A673 (cell line): ENCODE measurements at regions not wholly inside any gene's neighbourhood (a gene's known extent, or its start where the extent isn't known, plus 50 kb on each side); places are given as distances from the start of the nearest gene placed in this dataset.

ENCODE experiments used
- BruUV-seq: library from RNA; stranded (reverse); fragments of 400-500 nt; replicated peaks from 2 replicates; lab custom pipeline; 2021; lab: Mats Ljungman, UMichigan
- CTCF ChIA-PET: fragments of 300-600 bp; sonication (Branson Sonifier 250); formaldehyde crosslinking; loops from one replicate; lab custom pipeline; 2022; ENCODE audit warnings: antibody characterized with exemption; lab: Charles Lee
- POLR2A ChIA-PET: fragments of 300-600 bp; sonication (Branson Sonifier 250); formaldehyde crosslinking; loops from one replicate; lab custom pipeline; 2022; ENCODE audit warnings: antibody characterized with exemption; ENCODE audit not compliant: low non-redundant PET; lab: Charles Lee
- DNase-seq: peaks from one replicate; pipeline ENCODE4 v3.0.0-alpha.2; 2015; ENCODE audit warnings: low spot score
- H3K27ac ChIP-seq: fragments of 200-600 bp; sonication (generic); 2 replicates; pipeline ENCODE4 v1.5.1; 2016; ENCODE audit warnings: mixed run types, low read depth, mild to moderate bottlenecking, mixed read lengths, antibody characterized with exemption, low read length; ENCODE audit not compliant: poor library complexity, severe bottlenecking
- H3K27me3 ChIP-seq: fragments of 200-600 bp; sonication (generic); replicated peaks from 2 replicates; pipeline ENCODE4 v1.6.1; 2017; ENCODE audit warnings: mixed run types, low read depth, mild to moderate bottlenecking, mixed read lengths, antibody characterized with exemption, low read length; ENCODE audit not compliant: insufficient read depth, poor library complexity
- H3K36me3 ChIP-seq: fragments of 200-600 bp; sonication (generic); 2 replicates; pipeline ENCODE4 v1.6.1; 2016; ENCODE audit warnings: mixed run types, mild to moderate bottlenecking, mixed read lengths, antibody characterized with exemption, low read length; ENCODE audit not compliant: insufficient read depth, poor library complexity, severe bottlenecking
- H3K4me1 ChIP-seq: fragments of 200-600 bp; sonication (generic); 2 replicates; pipeline ENCODE4 v1.6.1; 2017; ENCODE audit warnings: mixed run types, mild to moderate bottlenecking, mixed read lengths, antibody characterized with exemption, low read length; ENCODE audit not compliant: insufficient read depth, poor library complexity, severe bottlenecking
- H3K4me3 ChIP-seq: fragments of 200-600 bp; sonication (generic); 2 replicates; pipeline ENCODE4 v1.5.1; 2016; ENCODE audit warnings: low read depth, mixed run types, mild to moderate bottlenecking, mixed read lengths, low read length; ENCODE audit not compliant: poor library complexity, severe bottlenecking
- H3K9me3 ChIP-seq: fragments of 200-600 bp; sonication (generic); 2 replicates; pipeline ENCODE4 v1.6.1; 2016; ENCODE audit warnings: mixed run types, low read depth, mild to moderate bottlenecking, mixed read lengths, antibody characterized with exemption, low read length; ENCODE audit not compliant: poor library complexity, severe bottlenecking
- EZH2 ChIP-seq: fragments of 200-600 bp; sonication (generic); IDR thresholded peaks from 2 replicates; pipeline ENCODE4 v1.6.1; 2017; ENCODE audit warnings: borderline replicate concordance, low read depth, mild to moderate bottlenecking, mixed read lengths, antibody characterized with exemption, low read length; ENCODE audit not compliant: poor library complexity, severe bottlenecking
- intact Hi-C: fragments of 100-400 bp; cut with micrococcal nuclease; formaldehyde crosslinking; loops from one replicate; pipeline ENCODE4 v1.10.0; 2022; ENCODE audit not compliant: unreplicated experiment
- TF ChIP-seq, protein P1 (sequence below): fragments of 300-800, 200-600 bp; sonication (generic); conservative IDR thresholded peaks from 2 replicates; pipeline ENCODE4 v1.5.1; 2017; ENCODE audit warnings: low read depth, mild to moderate bottlenecking, antibody characterized with exemption, low read length, moderate library complexity, mixed read lengths

GRCh38 chr11:42138454-42138853, 679.0 kb upstream of the LRRC4C start:
- no peak overlapping the region for H3K27ac ChIP-seq
- no TSS peak for BruUV-seq
- POLR2A ChIA-PET, result no interaction called here
- DNase-seq, result no peak
- no peaks in the 10 kb centered on the region for H3K4me1 ChIP-seq
- intact Hi-C loops, result no loop called here
- no peaks in the 10 kb centered on the region for H3K36me3 ChIP-seq
- TF ChIP-seq, protein P1, sequence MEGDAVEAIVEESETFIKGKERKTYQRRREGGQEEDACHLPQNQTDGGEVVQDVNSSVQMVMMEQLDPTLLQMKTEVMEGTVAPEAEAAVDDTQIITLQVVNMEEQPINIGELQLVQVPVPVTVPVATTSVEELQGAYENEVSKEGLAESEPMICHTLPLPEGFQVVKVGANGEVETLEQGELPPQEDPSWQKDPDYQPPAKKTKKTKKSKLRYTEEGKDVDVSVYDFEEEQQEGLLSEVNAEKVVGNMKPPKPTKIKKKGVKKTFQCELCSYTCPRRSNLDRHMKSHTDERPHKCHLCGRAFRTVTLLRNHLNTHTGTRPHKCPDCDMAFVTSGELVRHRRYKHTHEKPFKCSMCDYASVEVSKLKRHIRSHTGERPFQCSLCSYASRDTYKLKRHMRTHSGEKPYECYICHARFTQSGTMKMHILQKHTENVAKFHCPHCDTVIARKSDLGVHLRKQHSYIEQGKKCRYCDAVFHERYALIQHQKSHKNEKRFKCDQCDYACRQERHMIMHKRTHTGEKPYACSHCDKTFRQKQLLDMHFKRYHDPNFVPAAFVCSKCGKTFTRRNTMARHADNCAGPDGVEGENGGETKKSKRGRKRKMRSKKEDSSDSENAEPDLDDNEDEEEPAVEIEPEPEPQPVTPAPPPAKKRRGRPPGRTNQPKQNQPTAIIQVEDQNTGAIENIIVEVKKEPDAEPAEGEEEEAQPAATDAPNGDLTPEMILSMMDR, result no peak
- TF ChIP-seq EZH2, result no peak
- no peaks in the 10 kb centered on the region for H3K27me3 ChIP-seq
- H3K9me3 ChIP-seq, result peaks cover 39% of the 10 kb centered on the region
- no peak overlapping the region for H3K4me3 ChIP-seq
- CTCF ChIA-PET, result no interaction called here

GRCh38 chr11:42145311-42145710, 685.9 kb upstream of the LRRC4C start:
- no TSS peak for BruUV-seq

DNA sequence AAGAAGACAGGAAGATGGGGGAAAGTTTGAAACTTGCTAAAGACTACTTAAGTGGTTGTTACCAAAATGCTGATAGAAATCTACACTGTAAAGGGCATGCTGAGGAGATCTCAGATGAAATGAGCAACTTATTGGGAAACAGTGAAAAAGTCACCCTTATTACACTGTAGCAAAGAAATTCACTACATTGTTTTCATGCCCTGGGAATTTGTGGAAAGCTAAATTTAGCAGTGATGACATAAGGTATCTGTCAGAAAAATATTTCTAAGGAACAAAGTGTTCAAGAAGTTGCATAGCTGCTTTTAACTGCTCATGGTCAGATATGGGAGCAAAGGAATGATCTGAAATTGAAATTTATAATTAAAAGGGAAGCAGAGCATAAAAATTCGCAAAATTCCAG, 702.4 kb upstream of the LRRC4C start:
- Histone ChIP-seq H3K4me1 (no peaks in the 10 kb centered on the region), H3K36me3 (no peaks in the 10 kb centered on the region), H3K27ac (no peak overlapping the region), H3K27me3 (no peaks in the 10 kb centered on the region), H3K9me3 (peaks cover 25% of the 10 kb centered on the region), H3K4me3 (no peak overlapping the region)
- no peak for DNase-seq
- BruUV-seq, result no TSS peak
- ChIA-PET POLR2A (no interaction called here), CTCF (no interaction called here)
- TF ChIP-seq, protein P1, result no peak
- no peak for TF ChIP-seq EZH2
- intact Hi-C loops, result no loop called here

More at GRCh38 chr11:42145311-42145710, 685.9 kb upstream of the LRRC4C start:
- Histone ChIP-seq H3K27me3 (no peaks in the 10 kb centered on the region), H3K4me1 (no peaks in the 10 kb centered on the region), H3K9me3 (peaks cover 65% of the 10 kb centered on the region), H3K4me3 (no peak overlapping the region), H3K27ac (no peak overlapping the region), H3K36me3 (no peaks in the 10 kb centered on the region)
- ChIA-PET POLR2A (no interaction called here), CTCF (no interaction called here)
- no peak for DNase-seq
- intact Hi-C loops, result no loop called here
- TF ChIP-seq, protein P1, result no peak
- no peak for TF ChIP-seq EZH2
